GM12892 (cell line): ENCODE measurements at regions not wholly inside any gene's neighbourhood (a gene's known extent, or its start where the extent isn't known, plus 50 kb on each side); places are given as distances from the start of the nearest gene placed in this dataset.

Source experiments
- POLR2A ChIP-seq: IDR thresholded peaks from 2 replicates; pipeline ENCODE4 v1.6.1; 2011; ENCODE audit warnings: low read depth, low read length, control low read depth
- POLR2AphosphoS5 ChIP-seq: IDR thresholded peaks from 2 replicates; pipeline ENCODE4 v1.6.1; 2011; ENCODE audit warnings: low read depth, low read length, control low read depth
- TAF1 ChIP-seq: IDR thresholded peaks from 2 replicates; pipeline ENCODE4 v1.6.1; 2011; ENCODE audit warnings: low read depth, mild to moderate bottlenecking, control low read depth, low read length, borderline replicate concordance

- no peak for TF ChIP-seq POLR2A
- no peak for TF ChIP-seq POLR2AphosphoS5
- no peak for TF ChIP-seq TAF1
Measured at GRCh38 chr2:65530547-65531320, 98.3 kb upstream of the SPRED2 start.
